Testis (tissue), 2 donors: ENCODE measurements at regions not wholly inside any gene's neighbourhood (a gene's known extent, or its start where the extent isn't known, plus 50 kb on each side); places are given as distances from the start of the nearest gene placed in this dataset.

Experiments
- DNase-seq: peaks from one replicate; pipeline ENCODE4 v3.0.0-alpha.2; 2019
- H3K27ac ChIP-seq, 2 donors: fragments of 200-600 bp; sonication (generic); one replicate each; pipeline ENCODE4 v1.5.1; 2019
- H3K27me3 ChIP-seq: fragments of 200-600 bp; sonication (generic); one replicate; pipeline ENCODE4 v1.5.1; 2019
- H3K36me3 ChIP-seq: fragments of 200-600 bp; sonication (generic); one replicate; pipeline ENCODE4 v1.5.1; 2017; ENCODE audit warnings: low read depth; ENCODE audit errors: missing control alignments
- H3K4me1 ChIP-seq: fragments of 200-600 bp; sonication (generic); one replicate; pipeline ENCODE4 v1.5.1; 2019
- H3K4me3 ChIP-seq, 2 donors: fragments of 200-600 bp; sonication (generic); one replicate each; pipeline ENCODE4 v1.5.1; 2017 to 2019
- H3K9me3 ChIP-seq: fragments of 200-600 bp; sonication (generic); one replicate; pipeline ENCODE4 v1.5.1; 2017
- CTCF ChIP-seq, 3 experiments: fragments of 450-650 bp in 2 of 3; fragments of 200-600 bp in 1 of 3; sonication (generic) in 1 of 3; IDR thresholded peaks; one replicate each; pipeline ENCODE4 v1.5.1; 2016 to 2019; ENCODE audit warnings: antibody characterized with exemption in 3 of 3, mild to moderate bottlenecking in 2 of 3, moderate library complexity in 1 of 3
- POLR2A ChIP-seq: fragments of 450-650 bp; IDR thresholded peaks from one replicate; pipeline ENCODE4 v1.6.1; 2017; ENCODE audit warnings: antibody characterized with exemption, mild to moderate bottlenecking, moderate library complexity
- WGBS, 2 donors: methylation state at CpG; one replicate each; pipeline ENCODE4 v1.1.5; 2018; 5-methylcytosine and 5-hydroxymethylcytosine counted together
- intact Hi-C: fragments of 100-400 bp; cut with DNase I; formaldehyde crosslinking; loops from one replicate; pipeline ENCODE4 v1.15.1; 2023; ENCODE audit warnings: low total_unique reads
- small RNA-seq, 2 donors: library from RNA; depleted of rRNA; stranded (forward); fragments of <200 nt; gene quantifications; one replicate each; pipeline ENCODE3, GENCODE V24; 2016

- TF ChIP-seq POLR2A (no peak), CTCF (IDR thresholded peaks at IDR 0.05) (no peak)
- Histone ChIP-seq H3K4me1 (no peaks in the 10 kb centered on the region), H3K9me3 (no peaks in the 10 kb centered on the region), H3K4me3 (no peak overlapping the region), H3K27me3 (no peaks in the 10 kb centered on the region), H3K36me3 (no peaks in the 10 kb centered on the region), H3K27ac (no peak overlapping the region)
- intact Hi-C loops, result no loop called here
- DNase-seq, result no peak
Observed at GRCh38 chrX:112913807-112914206, 73.2 kb upstream of the AMOT start.

- intact Hi-C loops, result no loop called here
- DNase-seq, result no peak
- TF ChIP-seq CTCF (IDR thresholded peaks at IDR 0.05) (no peak), POLR2A (no peak)
- Histone ChIP-seq H3K36me3 (no peaks in the 10 kb centered on the region), H3K4me3 (no peak overlapping the region), H3K4me1 (no peaks in the 10 kb centered on the region), H3K9me3 (no peaks in the 10 kb centered on the region), H3K27ac (no peak overlapping the region), H3K27me3 (no peaks in the 10 kb centered on the region)
Observed at GRCh38 chrX:112910418-112910817, 69.8 kb upstream of the AMOT start.

GRCh38 chrX:112901869-112902725 is 61.5 kb upstream of the AMOT start:
- no peak for DNase-seq
- intact Hi-C loops, result no loop called here
- Histone ChIP-seq H3K27ac (no peak overlapping the region), H3K36me3 (no peaks in the 10 kb centered on the region), H3K4me3 (no peak overlapping the region), H3K9me3 (no peaks in the 10 kb centered on the region), H3K4me1 (no peaks in the 10 kb centered on the region), H3K27me3 (no peaks in the 10 kb centered on the region)
- no peak for TF ChIP-seq CTCF (IDR thresholded peaks at IDR 0.05)
- WGBS, 2 donors, result 27 to 31% methylated on average over 3 of the region's 3 CpGs

- TF ChIP-seq CTCF (IDR thresholded peaks at IDR 0.05), result no peak
- no peak for TF ChIP-seq POLR2A
- no peak for DNase-seq
- Histone ChIP-seq H3K4me1 (no peaks in the 10 kb centered on the region), H3K27ac (no peak overlapping the region), H3K9me3 (no peaks in the 10 kb centered on the region), H3K4me3 (no peak overlapping the region), H3K36me3 (no peaks in the 10 kb centered on the region), H3K27me3 (no peaks in the 10 kb centered on the region)
- intact Hi-C loops, result no loop called here
- 72 to 87% methylated on average over 1 of the region's 1 CpG for WGBS, 2 donors
Observed at GRCh38 chrX:112896051-112896450, 55.4 kb upstream of the AMOT start.

Small RNA genes in the stretch of these regions (small RNA-seq; reads per million reads assigned to genes)
- gene AL031183.1 (0 reads per million in 2 donors), gene RF00012 (0 reads per million in 2 donors), gene RF00088 (0 reads per million in 2 donors), gene RN7SL93P (0 reads per million in 2 donors), gene RNU1-57P (0 to 0.18 reads per million in 2 donors), gene RNU6-1015P (0 reads per million in 2 donors)
